Colonic mucosa (tissue), 4 donors: ENCODE measurements at regions not wholly inside any gene's neighbourhood (a gene's known extent, or its start where the extent isn't known, plus 50 kb on each side); places are given as distances from the start of the nearest gene placed in this dataset.

ENCODE experiments used
- DNase-seq: peaks from one replicate; pipeline ENCODE4 v3.0.0-alpha.2; 2020
- H3K27ac ChIP-seq: fragments of 200-600 bp; one replicate; pipeline ENCODE4 v1.8.0; 2021
- H3K27me3 ChIP-seq: fragments of 200-600 bp; one replicate; pipeline ENCODE4 v1.8.0; 2021
- H3K36me3 ChIP-seq: fragments of 200-600 bp; one replicate; pipeline ENCODE4 v1.8.0; 2021
- H3K4me1 ChIP-seq: fragments of 200-600 bp; one replicate; pipeline ENCODE4 v1.8.0; 2021; ENCODE audit warnings: mild to moderate bottlenecking
- H3K4me3 ChIP-seq: fragments of 200-600 bp; one replicate; pipeline ENCODE4 v1.8.0; 2021
- H3K9ac ChIP-seq, 2 donors: one replicate each; pipeline ENCODE4 v1.7.0; 2013; ENCODE audit warnings: control low read depth in 2 of 2, low read depth in 2 of 2, low read length in 2 of 2
- H3K9me3 ChIP-seq: fragments of 200-600 bp; one replicate; pipeline ENCODE4 v1.8.0; 2021
- CTCF ChIP-seq: fragments of 200-600 bp; IDR thresholded peaks from one replicate; pipeline ENCODE4 v1.8.0; 2022; ENCODE audit warnings: antibody characterized with exemption, mild to moderate bottlenecking
- intact Hi-C: fragments of 100-400 bp; cut with DNase I; formaldehyde crosslinking; loops from one replicate; pipeline ENCODE4 v1.14.1; 2022
- donor health status: healthy.
- donor health status: DM: no; HTN: no; CAD: no.
- donor health status: DM: no; HTN: no; CAD: no.

- DNase-seq = no peak
- no peak for TF ChIP-seq CTCF
- no peaks in the 10 kb centered on the region for H3K36me3 ChIP-seq
- no peaks in the 10 kb centered on the region for H3K27me3 ChIP-seq
- intact Hi-C loops = no loop called here
- H3K4me3 ChIP-seq = no peak overlapping the region
- no peaks in the 10 kb centered on the region for H3K4me1 ChIP-seq
- no peak overlapping the region for H3K27ac ChIP-seq
- no peak overlapping the region for H3K9ac ChIP-seq
- H3K9me3 ChIP-seq = no peaks in the 10 kb centered on the region
Observed at GRCh38 chr18:78566720-78567119, 412.9 kb upstream of the SALL3 start.

GRCh38 chr18:78571063-78571785 lies 408.4 kb upstream of the SALL3 start:
- Histone ChIP-seq H3K9ac (no peak overlapping the region), H3K4me1 (no peaks in the 10 kb centered on the region), H3K4me3 (no peak overlapping the region), H3K27me3 (no peaks in the 10 kb centered on the region), H3K36me3 (no peaks in the 10 kb centered on the region), H3K9me3 (no peaks in the 10 kb centered on the region), H3K27ac (no peak overlapping the region)
- DNase-seq = no peak
- intact Hi-C loops = no loop called here
- no peak for TF ChIP-seq CTCF

- intact Hi-C loops = no loop called here
- Histone ChIP-seq H3K27ac (no peak overlapping the region), H3K9ac (no peak overlapping the region), H3K4me1 (no peaks in the 10 kb centered on the region), H3K36me3 (no peaks in the 10 kb centered on the region), H3K27me3 (no peaks in the 10 kb centered on the region), H3K4me3 (no peak overlapping the region), H3K9me3 (no peaks in the 10 kb centered on the region)
- DNase-seq = no peak
- no peak for TF ChIP-seq CTCF
Observed at GRCh38 chr18:78571831-78572347, 407.7 kb upstream of the SALL3 start.

- Histone ChIP-seq H3K27me3 (no peaks in the 10 kb centered on the region), H3K4me3 (no peak overlapping the region), H3K36me3 (no peaks in the 10 kb centered on the region), H3K9ac (no peak overlapping the region), H3K27ac (no peak overlapping the region), H3K9me3 (no peaks in the 10 kb centered on the region), H3K4me1 (no peaks in the 10 kb centered on the region)
- no peak for DNase-seq
- intact Hi-C loops = no loop called here
- no peak for TF ChIP-seq CTCF
Observed at GRCh38 chr18:78573773-78574172, 405.8 kb upstream of the SALL3 start.

- no peak overlapping the region for H3K9ac ChIP-seq
- H3K36me3 ChIP-seq = no peaks in the 10 kb centered on the region
- intact Hi-C loops = no loop called here
- no peak overlapping the region for H3K27ac ChIP-seq
- TF ChIP-seq CTCF = no peak
- H3K4me1 ChIP-seq = no peaks in the 10 kb centered on the region
- no peak overlapping the region for H3K4me3 ChIP-seq
- no peak for DNase-seq
- H3K27me3 ChIP-seq = no peaks in the 10 kb centered on the region
- H3K9me3 ChIP-seq = no peaks in the 10 kb centered on the region
Observed at GRCh38 chr18:78576967-78577366, 402.7 kb upstream of the SALL3 start.
